HUES64 (cell line): ENCODE measurements at regions not wholly inside any gene's neighbourhood (a gene's known extent, or its start where the extent isn't known, plus 50 kb on each side); places are given as distances from the start of the nearest gene placed in this dataset.

ENCODE experiments used
- H3K27ac ChIP-seq: 2 replicates; pipeline ENCODE4 v1.7.0; 2013; ENCODE audit warnings: low read depth, low read length, inconsistent platforms
- H3K27me3 ChIP-seq: 2 replicates; pipeline ENCODE4 v1.6.1; 2013; ENCODE audit warnings: mild to moderate bottlenecking, low read length; ENCODE audit not compliant: insufficient read depth
- H3K36me3 ChIP-seq: 2 replicates; pipeline ENCODE4 v1.6.1; 2013; ENCODE audit warnings: mild to moderate bottlenecking, low read length; ENCODE audit not compliant: insufficient read depth
- H3K4me1 ChIP-seq: 2 replicates; pipeline ENCODE4 v1.6.1; 2013; ENCODE audit warnings: mild to moderate bottlenecking, low read length, moderate library complexity; ENCODE audit not compliant: insufficient read depth
- H3K4me3 ChIP-seq: 2 replicates; pipeline ENCODE4 v1.5.1; 2013; ENCODE audit warnings: mild to moderate bottlenecking, low read length, moderate library complexity
- H3K9ac ChIP-seq: 2 replicates; pipeline ENCODE4 v1.6.1; 2013; ENCODE audit warnings: mild to moderate bottlenecking, low read depth, low read length
- H3K9me3 ChIP-seq: 2 replicates; pipeline ENCODE4 v1.6.1; 2013; ENCODE audit warnings: low read depth, low read length; ENCODE audit not compliant: insufficient read depth
- WGBS: fragments of 150-250, 120-280 bp; methylation state at CpG from one replicate; pipeline ENCODE4 v1.1.7; 2013; ENCODE audit warnings: missing lambda C conversion rate; 5-methylcytosine and 5-hydroxymethylcytosine counted together

DNA sequence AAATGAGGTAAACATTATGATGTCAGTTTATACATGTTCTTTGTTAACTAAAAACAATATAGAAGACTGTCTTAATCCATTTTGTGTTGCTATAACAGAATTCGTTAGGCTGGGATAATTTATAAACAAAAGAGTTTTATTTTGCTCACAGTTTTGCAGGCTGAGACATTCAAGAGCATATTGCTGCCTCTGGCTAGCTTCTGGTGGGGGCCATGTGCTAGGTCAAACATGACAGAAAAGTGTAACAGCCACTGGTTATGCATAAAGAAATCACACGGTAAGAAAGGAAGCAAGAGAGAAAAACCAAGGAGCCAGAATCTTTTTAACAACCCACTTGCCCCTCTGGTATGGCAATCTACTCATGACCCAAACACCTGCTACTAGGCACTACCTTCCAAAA is 776.7 kb downstream of the PLOD2 start:
- H3K9me3 ChIP-seq: peaks cover 4% of the 10 kb centered on the region; the same call in 1 of the 2 replicates
- 84% methylated on average over 2 of the region's 2 CpGs for WGBS

DNA sequence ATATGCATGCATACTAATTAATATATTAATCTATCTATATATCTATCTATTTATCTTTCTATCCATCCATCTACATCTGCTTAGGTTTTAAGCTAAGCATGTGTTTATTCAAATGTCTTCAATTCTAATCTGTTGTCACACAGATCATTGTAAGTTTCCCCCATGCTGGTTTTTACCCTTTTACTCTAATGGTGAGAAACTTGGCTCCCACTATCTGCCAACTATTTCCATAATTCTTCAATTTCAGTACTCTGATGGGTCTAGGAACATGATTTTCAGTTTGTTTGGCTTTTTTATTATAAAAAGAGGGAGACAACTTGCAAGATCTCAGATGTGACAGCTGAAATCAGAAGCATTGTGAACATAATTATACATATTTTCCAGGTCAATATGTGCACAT is 773.8 kb downstream of the PLOD2 start:
- Histone ChIP-seq H3K27me3 (no peaks in the 10 kb centered on the region), H3K9me3 (peaks cover 4% of the 10 kb centered on the region; the same call in 1 of the 2 replicates), H3K27ac (no peak overlapping the region), H3K36me3 (no peaks in the 10 kb centered on the region), H3K4me3 (no peak overlapping the region), H3K4me1 (no peaks in the 10 kb centered on the region), H3K9ac (no peak overlapping the region)

More for the DNA sequence above, 776.7 kb downstream of the PLOD2 start:
- no peaks in the 10 kb centered on the region for H3K27me3 ChIP-seq
- no peaks in the 10 kb centered on the region for H3K4me1 ChIP-seq
- no peak overlapping the region for H3K9ac ChIP-seq
- no peak overlapping the region for H3K27ac ChIP-seq
- no peaks in the 10 kb centered on the region for H3K36me3 ChIP-seq
- no peak overlapping the region for H3K4me3 ChIP-seq

DNA sequence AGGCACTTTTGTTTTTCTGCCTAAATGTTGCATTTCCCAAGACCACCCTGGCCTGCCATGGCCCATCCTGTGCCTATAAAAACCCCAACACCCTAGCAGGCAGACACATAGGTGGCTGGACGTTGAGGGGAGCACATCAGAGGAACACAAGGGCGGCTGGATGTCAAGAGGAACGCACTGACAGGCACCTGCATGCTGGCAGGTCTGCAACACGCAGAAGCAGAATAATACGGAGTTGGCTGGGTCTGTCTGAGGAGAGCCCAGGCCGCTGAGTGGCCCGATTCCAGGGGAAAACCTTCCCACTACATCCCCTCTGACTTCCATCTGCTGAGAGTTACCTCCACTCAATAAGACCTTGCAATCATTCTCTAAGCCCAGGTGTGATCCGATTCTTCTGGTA is 765.6 kb downstream of the PLOD2 start:
- Histone ChIP-seq H3K9ac (no peak overlapping the region), H3K36me3 (no peaks in the 10 kb centered on the region), H3K9me3 (no peaks in the 10 kb centered on the region), H3K4me1 (no peaks in the 10 kb centered on the region), H3K4me3 (no peak overlapping the region), H3K27me3 (no peaks in the 10 kb centered on the region), H3K27ac (no peak overlapping the region)
- 96% methylated on average over 8 of the region's 8 CpGs for WGBS

DNA sequence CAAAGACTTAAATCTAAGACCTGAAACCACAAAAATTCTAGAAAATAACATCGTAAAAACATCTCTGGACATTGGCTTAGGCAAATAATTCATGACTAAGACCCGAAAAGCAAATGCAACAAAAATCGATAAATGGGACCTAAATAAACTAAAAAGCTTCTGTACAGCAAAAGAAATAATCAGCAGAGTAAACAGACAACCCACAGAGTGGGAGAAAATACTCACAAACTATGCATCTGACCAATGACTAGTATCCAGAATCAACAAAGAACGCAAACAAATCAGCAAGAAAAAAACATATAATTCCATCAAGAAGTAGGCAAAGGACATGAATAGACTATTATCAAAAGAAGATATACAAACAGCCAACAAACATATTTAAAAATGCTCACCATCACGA is 749.4 kb downstream of the PLOD2 start:
- Histone ChIP-seq H3K9ac (no peak overlapping the region), H3K27me3 (no peaks in the 10 kb centered on the region), H3K36me3 (no peaks in the 10 kb centered on the region), H3K27ac (no peak overlapping the region), H3K9me3 (peaks cover 3% of the 10 kb centered on the region; the same call in 1 of the 2 replicates), H3K4me3 (no peak overlapping the region), H3K4me1 (no peaks in the 10 kb centered on the region)
- WGBS: 97% methylated on average over 5 of the region's 5 CpGs

DNA sequence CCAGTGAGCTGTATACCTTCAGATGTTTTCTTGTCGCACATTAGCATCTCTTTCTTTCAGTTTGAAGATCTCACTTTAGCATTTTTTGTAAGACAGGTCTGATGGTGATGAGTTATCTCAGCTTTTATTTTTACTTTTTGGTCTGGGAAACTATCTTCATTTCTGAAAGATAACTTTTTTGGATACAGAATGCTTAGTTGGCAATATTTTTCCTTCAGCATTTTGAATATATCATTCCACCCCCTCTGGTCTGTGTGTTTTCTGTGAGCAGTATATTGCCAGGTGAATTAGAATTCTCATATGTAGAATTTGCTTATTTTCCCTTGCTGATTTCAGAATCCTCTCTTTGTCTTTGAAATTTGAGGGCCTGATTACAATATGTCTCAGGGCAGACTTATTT is 743.3 kb downstream of the PLOD2 start:
- no peaks in the 10 kb centered on the region for H3K27me3 ChIP-seq
- H3K9ac ChIP-seq: no peak overlapping the region
- H3K9me3 ChIP-seq: no peaks in the 10 kb centered on the region
- H3K4me1 ChIP-seq: no peaks in the 10 kb centered on the region
- no peak overlapping the region for H3K27ac ChIP-seq
- no peaks in the 10 kb centered on the region for H3K36me3 ChIP-seq
- no peak overlapping the region for H3K4me3 ChIP-seq
- 92% methylated on average over 1 of the region's 1 CpG for WGBS

DNA sequence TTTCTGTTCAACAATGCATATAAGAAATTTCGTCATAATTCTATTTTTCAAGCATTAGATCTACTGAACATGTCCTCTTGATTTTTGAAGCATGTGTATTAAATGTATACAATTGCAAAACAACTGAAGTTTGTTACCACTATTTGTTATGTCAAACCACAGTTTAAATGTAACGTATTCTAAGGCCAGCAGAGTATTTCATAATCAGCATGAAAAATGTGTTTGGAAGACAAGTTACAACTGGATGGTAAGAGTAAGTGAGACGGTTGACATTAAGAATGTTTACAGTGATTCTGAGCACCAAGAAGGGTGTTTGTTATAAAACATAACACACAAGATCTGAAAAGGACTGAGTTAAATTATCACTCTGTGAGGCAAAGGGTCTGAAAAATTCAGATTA is 738.4 kb downstream of the PLOD2 start:
- H3K9ac ChIP-seq: no peak overlapping the region
- no peak overlapping the region for H3K4me3 ChIP-seq
- H3K9me3 ChIP-seq: no peaks in the 10 kb centered on the region
- no peaks in the 10 kb centered on the region for H3K36me3 ChIP-seq
- no peak overlapping the region for H3K27ac ChIP-seq
- WGBS: 100% methylated on average over 2 of the region's 3 CpGs
- no peaks in the 10 kb centered on the region for H3K4me1 ChIP-seq
- no peaks in the 10 kb centered on the region for H3K27me3 ChIP-seq

DNA sequence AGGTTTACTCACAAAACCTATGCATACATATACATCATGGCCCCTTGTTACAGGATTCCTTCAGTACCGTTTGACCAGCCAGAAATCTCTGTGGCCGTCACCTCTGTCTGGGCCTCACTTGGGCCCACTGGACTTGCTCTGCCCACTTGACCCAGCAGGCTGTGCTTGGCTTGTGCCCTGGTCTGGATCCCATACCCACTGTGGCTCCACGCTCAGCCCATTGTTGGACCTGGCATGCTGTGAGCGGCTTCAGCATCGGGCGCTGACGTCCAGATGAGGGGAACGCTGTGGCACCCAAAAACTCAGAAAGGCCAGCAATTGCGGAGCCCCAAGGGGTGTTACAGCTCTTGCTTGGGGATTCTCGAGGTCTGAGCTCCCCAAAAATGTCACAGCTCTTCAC is 733.6 kb downstream of the PLOD2 start:
- WGBS: 95% methylated on average over 10 of the region's 10 CpGs
- no peaks in the 10 kb centered on the region for H3K27me3 ChIP-seq

DNA sequence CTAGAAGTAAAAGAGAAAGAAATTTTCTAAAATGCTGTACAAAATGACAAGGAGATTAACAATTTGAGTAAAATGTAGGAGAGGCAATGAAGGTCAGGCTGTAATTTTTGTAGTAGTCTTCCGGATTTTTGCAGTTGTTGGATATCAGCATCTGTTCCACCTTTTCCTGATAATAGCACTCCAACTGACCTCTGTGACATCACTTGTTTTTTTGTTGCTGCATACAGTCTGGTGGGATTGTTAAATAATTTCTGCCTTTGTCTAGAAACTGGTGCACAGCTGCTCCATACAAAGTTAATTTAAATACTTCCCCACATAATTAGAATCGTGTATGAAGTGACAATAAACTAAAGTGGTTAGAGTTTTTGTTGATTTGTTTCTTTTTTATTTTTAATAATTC is 731.4 kb downstream of the PLOD2 start:
- Histone ChIP-seq H3K4me1 (no peaks in the 10 kb centered on the region), H3K4me3 (no peak overlapping the region), H3K27ac (no peak overlapping the region), H3K27me3 (no peaks in the 10 kb centered on the region), H3K9me3 (no peaks in the 10 kb centered on the region), H3K36me3 (no peaks in the 10 kb centered on the region), H3K9ac (no peak overlapping the region)
- WGBS: 100% methylated on average over 1 of the region's 2 CpGs

More for the DNA sequence above, 733.6 kb downstream of the PLOD2 start:
- Histone ChIP-seq H3K36me3 (no peaks in the 10 kb centered on the region), H3K9me3 (no peaks in the 10 kb centered on the region), H3K27ac (no peak overlapping the region), H3K9ac (no peak overlapping the region), H3K4me1 (no peaks in the 10 kb centered on the region), H3K4me3 (no peak overlapping the region)

DNA sequence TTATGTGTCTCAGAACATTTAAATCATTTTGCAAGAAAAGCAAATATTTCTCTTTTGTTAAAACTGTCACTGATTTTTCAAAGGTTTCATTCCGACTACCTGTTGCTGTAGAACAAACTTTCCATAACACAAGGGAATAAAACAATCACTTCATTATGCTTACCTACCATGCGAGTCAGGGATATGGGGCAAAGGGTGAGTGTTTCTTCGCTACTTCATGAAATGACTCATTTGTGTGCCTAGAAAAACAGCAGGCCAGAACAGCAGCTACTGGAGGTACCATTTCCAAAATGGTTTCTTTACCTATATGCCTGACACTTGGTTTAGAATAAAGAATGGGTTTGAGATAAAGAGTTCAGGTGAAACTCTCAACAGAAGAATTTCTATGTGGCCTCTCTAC is 712.5 kb downstream of the PLOD2 start:
- no peaks in the 10 kb centered on the region for H3K36me3 ChIP-seq
- WGBS: 89% methylated on average over 3 of the region's 3 CpGs
- no peak overlapping the region for H3K27ac ChIP-seq
- H3K9ac ChIP-seq: no peak overlapping the region
- no peak overlapping the region for H3K4me3 ChIP-seq
- H3K9me3 ChIP-seq: no peaks in the 10 kb centered on the region
- H3K4me1 ChIP-seq: no peaks in the 10 kb centered on the region
- H3K27me3 ChIP-seq: no peaks in the 10 kb centered on the region

DNA sequence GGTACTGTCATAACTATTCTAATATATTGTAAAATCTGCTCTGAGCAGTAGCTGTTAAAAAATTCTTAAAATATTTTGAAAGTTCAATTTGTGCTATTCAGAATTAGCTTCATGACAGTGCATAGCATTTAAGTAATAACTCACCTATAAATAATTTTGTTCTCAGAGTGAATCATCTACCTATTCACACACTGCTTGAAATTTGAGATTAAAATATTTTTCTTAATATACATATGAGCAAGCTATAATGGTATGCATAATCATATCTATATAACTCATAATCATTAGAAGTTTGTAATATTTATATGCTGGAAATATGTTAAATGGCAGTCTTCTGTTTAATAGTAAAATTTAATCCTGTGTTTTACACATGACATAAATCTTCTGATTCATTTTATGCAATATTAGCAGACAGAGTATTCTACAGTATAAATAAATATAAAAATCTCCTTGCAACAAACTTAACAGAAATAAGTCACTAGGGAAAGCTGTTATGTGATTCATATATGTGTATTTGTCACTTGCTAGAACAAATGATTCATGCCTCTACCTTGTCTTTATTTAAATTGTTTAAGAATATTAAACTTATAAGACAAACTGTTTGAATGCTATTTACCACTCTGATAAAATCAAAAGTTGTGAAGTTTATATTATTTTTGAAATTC is 710.8 kb downstream of the PLOD2 start:
- no peaks in the 10 kb centered on the region for H3K27me3 ChIP-seq
- no peaks in the 10 kb centered on the region for H3K36me3 ChIP-seq
- H3K9me3 ChIP-seq: no peaks in the 10 kb centered on the region
- H3K4me3 ChIP-seq: no peak overlapping the region
- H3K9ac ChIP-seq: no peak overlapping the region
- no peaks in the 10 kb centered on the region for H3K4me1 ChIP-seq
- H3K27ac ChIP-seq: no peak overlapping the region

DNA sequence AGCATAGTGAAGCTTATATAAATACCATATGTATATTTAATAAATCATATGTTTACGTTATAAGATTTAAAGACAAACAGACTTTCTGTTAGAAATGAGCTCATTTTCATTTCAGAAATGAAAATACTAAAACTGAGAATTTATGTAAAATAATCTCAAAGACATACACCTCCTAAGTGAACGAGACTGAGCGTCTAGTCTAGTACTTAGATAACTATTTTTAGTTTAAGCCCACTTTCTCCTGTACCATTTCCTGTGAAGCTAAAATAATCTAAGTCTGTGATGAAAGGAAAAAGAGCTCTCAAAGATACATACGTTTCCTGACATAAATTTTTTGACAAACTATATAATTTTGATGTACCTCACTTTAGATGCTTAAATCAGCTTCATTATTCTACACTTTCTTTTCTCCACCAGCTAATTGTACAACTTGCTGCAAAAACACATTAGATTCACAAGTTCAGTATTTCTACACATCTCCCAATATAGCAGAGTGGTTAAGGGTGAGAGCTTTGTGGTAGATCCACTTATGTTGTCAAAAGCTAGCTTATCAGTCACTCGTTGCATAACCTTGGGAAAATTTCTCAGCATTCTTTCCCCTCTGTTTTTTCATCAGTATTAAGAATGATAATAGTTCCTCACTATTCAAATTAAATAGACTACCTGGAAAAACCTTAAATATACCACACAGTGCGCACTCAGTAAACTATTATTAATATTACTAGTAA is 703.0 kb downstream of the PLOD2 start:
- no peak overlapping the region for H3K4me3 ChIP-seq
- 90% methylated on average over 2 of the region's 6 CpGs for WGBS
- no peaks in the 10 kb centered on the region for H3K27me3 ChIP-seq
- H3K36me3 ChIP-seq: no peaks in the 10 kb centered on the region
- no peaks in the 10 kb centered on the region for H3K4me1 ChIP-seq
- no peak overlapping the region for H3K27ac ChIP-seq
- no peaks in the 10 kb centered on the region for H3K9me3 ChIP-seq
- no peak overlapping the region for H3K9ac ChIP-seq
